Naive thymus-derived CD4-positive, alpha-beta T cell (primary cell): ENCODE measurements at regions not wholly inside any gene's neighbourhood (a gene's known extent, or its start where the extent isn't known, plus 50 kb on each side); places are given as distances from the start of the nearest gene placed in this dataset.
A peak's percentile ranks its signal among the peaks of the same experiment; 100 is the strongest.
"Not testable (repeated sequence)": the region's sequence is repeated elsewhere in the genome, so short reads cannot be mapped to it uniquely, and the experiment has no call there.

Experiments used
- ATAC-seq: fragments of 150-1000 bp; cut with Tn5 transposase; 2 replicates; pipeline ENCODE4 v1.10.0; 2021; ENCODE audit warnings: mild to moderate bottlenecking, moderate library complexity
- CTCF ChIA-PET: fragments of 350-600 bp; sonication (Branson Sonifier 250); formaldehyde crosslinking; loops from one replicate; lab custom pipeline; 2021; ENCODE audit warnings: antibody characterized with exemption; lab: Charles Lee
- POLR2A ChIA-PET: fragments of 350-600 bp; sonication (Branson Sonifier 250); formaldehyde crosslinking; loops from one replicate; lab custom pipeline; 2021; ENCODE audit warnings: antibody characterized with exemption, inconsistent platforms; lab: Charles Lee
- DNase-seq, 9 donors: peaks; one replicate each; pipeline versions ENCODE4 v3.0.0 to v3.0.0-alpha.2; 2020 to 2022; ENCODE audit warnings: mixed read lengths in 1 of 9
- H3K27ac ChIP-seq: one replicate; pipeline ENCODE4 v1.7.0; 2013; ENCODE audit warnings: mild to moderate bottlenecking, low read depth, low read length, moderate library complexity
- H3K27me3 ChIP-seq, 2 donors: one replicate each; pipeline ENCODE4 v1.7.0; 2013; ENCODE audit warnings: low read length in 2 of 2, mild to moderate bottlenecking in 2 of 2, moderate library complexity in 2 of 2; ENCODE audit not compliant: control insufficient read depth in 2 of 2, insufficient read depth in 2 of 2
- H3K36me3 ChIP-seq, 3 experiments: 1 replicate in 2 of 3; 2 replicates in 1 of 3; pipeline ENCODE4 v1.7.0; 2013; ENCODE audit warnings: low read length in 3 of 3, mild to moderate bottlenecking in 3 of 3, moderate library complexity in 1 of 3; ENCODE audit not compliant: insufficient read depth in 3 of 3, control insufficient read depth in 2 of 3
- H3K4me1 ChIP-seq, 2 donors: one replicate each; pipeline ENCODE4 v1.7.0; 2013; ENCODE audit warnings: low read length in 2 of 2, mild to moderate bottlenecking in 2 of 2, moderate library complexity in 1 of 2; ENCODE audit not compliant: control insufficient read depth in 2 of 2, insufficient read depth in 2 of 2
- H3K4me3 ChIP-seq: 2 replicates; pipeline ENCODE4 v1.7.0; 2013; ENCODE audit warnings: mild to moderate bottlenecking, low read length
- H3K9me3 ChIP-seq, 3 experiments: 1 replicate in 2 of 3; 2 replicates in 1 of 3; pipeline ENCODE4 v1.7.0; 2013; ENCODE audit warnings: low read length in 3 of 3; ENCODE audit not compliant: control insufficient read depth in 2 of 3
- H3K27ac Mint-ChIP-seq, 9 donors: one replicate each; pipeline ENCODE4 v1.8.0; 2020 to 2022; ENCODE audit warnings: mixed read lengths in 9 of 9, mild to moderate bottlenecking in 8 of 9, moderate library complexity in 5 of 9, inconsistent platforms in 2 of 9
- H3K27me3 Mint-ChIP-seq, 5 donors: one replicate each; pipeline ENCODE4 v1.8.0; 2021 to 2022; ENCODE audit warnings: mixed read lengths in 5 of 5, mild to moderate bottlenecking in 1 of 5
- H3K36me3 Mint-ChIP-seq, 5 donors: one replicate each; pipeline ENCODE4 v1.8.0; 2020 to 2022; ENCODE audit warnings: mixed read lengths in 5 of 5, mild to moderate bottlenecking in 3 of 5, inconsistent platforms in 1 of 5
- H3K4me1 Mint-ChIP-seq, 7 donors: one replicate each; pipeline ENCODE4 v1.8.0; 2020 to 2022; ENCODE audit warnings: mixed read lengths in 7 of 7, mild to moderate bottlenecking in 3 of 7, inconsistent platforms in 1 of 7
- H3K4me3 Mint-ChIP-seq, 10 donors: one replicate each; pipeline ENCODE4 v1.8.0; 2020 to 2022; ENCODE audit warnings: mild to moderate bottlenecking in 10 of 10, mixed read lengths in 10 of 10, moderate library complexity in 6 of 10, inconsistent platforms in 2 of 10
- H3K9me3 Mint-ChIP-seq, 11 donors: one replicate each; pipeline ENCODE4 v1.8.0; 2020 to 2022; ENCODE audit warnings: mixed read lengths in 11 of 11, mild to moderate bottlenecking in 4 of 11, inconsistent platforms in 1 of 11, moderate library complexity in 1 of 11
- intact Hi-C, 2 donors: fragments of 100-400 bp; cut with micrococcal nuclease; formaldehyde crosslinking; loops; one replicate each; pipeline ENCODE4 v1.15.1; 2023

DNA sequence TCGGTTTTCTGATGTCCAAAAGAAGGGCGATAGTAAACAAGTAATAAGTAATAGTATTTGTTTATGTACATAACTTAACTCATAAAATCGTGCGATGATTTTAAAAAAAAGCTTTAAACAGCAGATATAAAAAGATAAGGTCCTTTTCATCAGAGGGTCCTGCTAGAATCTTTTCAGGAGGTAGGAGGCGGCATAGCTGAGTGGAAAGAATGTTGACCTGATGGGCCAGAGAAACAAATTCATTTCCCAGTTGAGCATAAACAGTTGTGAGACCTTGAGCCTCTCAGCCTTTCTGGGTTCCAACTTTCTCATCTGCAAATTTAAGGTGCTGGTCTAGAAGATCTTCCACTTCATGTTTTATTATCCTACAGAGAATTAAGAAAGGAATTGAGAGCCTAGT is 173.5 kb downstream of the LACC1 start:
- no peaks in the 10 kb centered on the region for H3K36me3 ChIP-seq
- H3K27me3 Mint-ChIP-seq = peaks cover 21 to 45% (median 43%) of the 10 kb centered on the region in 5 donors
- ATAC-seq = no peak
- H3K36me3 Mint-ChIP-seq = no peaks in the 10 kb centered on the region
- no peak overlapping the region for H3K27ac ChIP-seq
- intact Hi-C loops = no loop called here
- no peak overlapping the region for H3K4me3 ChIP-seq
- DNase-seq = no peak
- H3K9me3 Mint-ChIP-seq = no peaks in the 10 kb centered on the region
- H3K4me1 Mint-ChIP-seq = peaks cover 0 to 9% (median 4%) of the 10 kb centered on the region in 7 donors
- ChIA-PET CTCF (no interaction called here), POLR2A (no interaction called here)
- H3K4me1 ChIP-seq = no peaks in the 10 kb centered on the region
- no peak overlapping the region for H3K27ac Mint-ChIP-seq
- no peaks in the 10 kb centered on the region for H3K27me3 ChIP-seq
- H3K4me3 Mint-ChIP-seq = no peak overlapping the region
- no peaks in the 10 kb centered on the region for H3K9me3 ChIP-seq

- Mint-ChIP-seq H3K36me3 (no peaks in the 10 kb centered on the region), H3K9me3 (no peaks in the 10 kb centered on the region), H3K4me1 (peaks cover 0 to 9% (median 4%) of the 10 kb centered on the region in 7 donors), H3K4me3 (no peak overlapping the region), H3K27ac (no peak overlapping the region), H3K27me3 (peaks cover 17 to 43% (median 35%) of the 10 kb centered on the region in 5 donors)
- no peaks in the 10 kb centered on the region for H3K4me1 ChIP-seq
- no peaks in the 10 kb centered on the region for H3K9me3 ChIP-seq
- intact Hi-C loops = no loop called here
- H3K27me3 ChIP-seq = no peaks in the 10 kb centered on the region
- ChIA-PET POLR2A (no interaction called here), CTCF (no interaction called here)
- no peak for DNase-seq
- H3K4me3 ChIP-seq = no peak overlapping the region
- H3K27ac ChIP-seq = no peak overlapping the region
- no peak for ATAC-seq
- no peaks in the 10 kb centered on the region for H3K36me3 ChIP-seq
Observed at GRCh38 chr13:44054525-44054924, 174.8 kb downstream of the LACC1 start.

- H3K4me3 Mint-ChIP-seq = peak overlapping the region in 1 of 10 donors; percentile 42
- H3K27me3 ChIP-seq, H3K9me3 Mint-ChIP-seq: not testable (repeated sequence)
Observed at GRCh38 chr13:44055681-44056080, 176.0 kb downstream of the LACC1 start.

GRCh38 chr13:44058067-44058466 is 178.4 kb downstream of the LACC1 start:
- Mint-ChIP-seq H3K9me3 (peaks cover 0 to 2% (median 0%) of the 10 kb centered on the region in 11 donors), H3K36me3 (no peaks in the 10 kb centered on the region), H3K27me3 (peaks cover 16 to 35% (median 32%) of the 10 kb centered on the region in 5 donors), H3K27ac (no peak overlapping the region), H3K4me1 (peaks cover 0 to 9% (median 4%) of the 10 kb centered on the region in 7 donors), H3K4me3 (no peak overlapping the region)
- ATAC-seq (no peak), DNase-seq (no peak)
- Histone ChIP-seq H3K27me3 (no peaks in the 10 kb centered on the region), H3K4me3 (no peak overlapping the region), H3K9me3 (no peaks in the 10 kb centered on the region), H3K36me3 (no peaks in the 10 kb centered on the region), H3K27ac (no peak overlapping the region), H3K4me1 (no peaks in the 10 kb centered on the region)
- ChIA-PET POLR2A (interaction anchor here (0.5 kb wide), 1 partner anchor 15 kb away, joined by 3 read pairs; no protein-coding TSS in a partner anchor), CTCF (no interaction called here)
- intact Hi-C loops = no loop called here

More at GRCh38 chr13:44055681-44056080, 176.0 kb downstream of the LACC1 start:
- DNase-seq, H3K4me1 ChIP-seq, H3K4me3 ChIP-seq, H3K27ac ChIP-seq, ATAC-seq, POLR2A ChIA-PET, H3K4me1 Mint-ChIP-seq, H3K9me3 ChIP-seq, CTCF ChIA-PET, H3K36me3 ChIP-seq, H3K27ac Mint-ChIP-seq, H3K36me3 Mint-ChIP-seq, intact Hi-C loops: not testable (repeated sequence)
- peaks cover 17 to 44% (median 37%) of the 10 kb centered on the region in 5 donors for H3K27me3 Mint-ChIP-seq

DNA sequence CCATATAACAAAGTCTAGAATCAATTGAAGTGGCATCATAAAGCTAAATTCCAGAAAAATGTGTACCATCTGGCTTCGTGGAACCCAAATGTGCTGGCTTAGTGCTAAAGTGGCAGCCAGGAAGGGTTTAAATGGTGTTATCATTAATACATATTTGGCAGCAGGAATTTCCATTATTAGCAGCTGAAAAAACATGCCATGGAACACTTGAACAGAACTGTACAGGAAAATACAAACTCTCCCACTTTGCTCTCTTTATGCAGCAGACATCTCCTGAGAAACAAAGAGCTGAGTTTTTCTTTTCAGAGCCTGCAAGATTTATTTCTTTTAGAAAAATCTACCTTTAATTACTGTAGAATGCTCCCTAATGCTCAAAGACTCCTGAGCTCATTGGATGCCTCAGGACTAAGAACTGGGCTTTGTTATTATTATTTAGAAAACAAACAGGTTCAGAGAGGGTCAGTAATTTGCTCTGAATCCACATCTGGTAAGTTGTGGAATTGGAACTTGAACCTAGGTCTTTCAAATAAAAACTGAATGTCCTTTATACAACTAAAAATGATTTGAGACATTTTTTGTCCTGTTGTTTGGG is 179.0 kb downstream of the LACC1 start:
- H3K36me3 Mint-ChIP-seq = no peaks in the 10 kb centered on the region
- H3K4me3 Mint-ChIP-seq = no peak overlapping the region
- ChIA-PET POLR2A (interaction anchor here (0.5 kb wide), 1 partner anchor 15 kb away, joined by 3 read pairs; no protein-coding TSS in a partner anchor), CTCF (interaction anchor here (0.8 kb wide), 1 partner anchor 13 kb away, joined by 4 read pairs; no protein-coding TSS in a partner anchor)
- DNase-seq (no peak), ATAC-seq (no peak)
- Histone ChIP-seq H3K4me1 (no peaks in the 10 kb centered on the region), H3K27ac (no peak overlapping the region), H3K27me3 (no peaks in the 10 kb centered on the region), H3K9me3 (no peaks in the 10 kb centered on the region), H3K4me3 (no peak overlapping the region), H3K36me3 (no peaks in the 10 kb centered on the region)
- peaks cover 10 to 35% (median 27%) of the 10 kb centered on the region in 5 donors for H3K27me3 Mint-ChIP-seq
- intact Hi-C loops = no loop called here
- H3K27ac Mint-ChIP-seq = no peak overlapping the region
- H3K4me1 Mint-ChIP-seq = peaks cover 0 to 9% (median 4%) of the 10 kb centered on the region in 7 donors
- H3K9me3 Mint-ChIP-seq = peaks cover 0 to 2% (median 0%) of the 10 kb centered on the region in 11 donors

- ChIA-PET CTCF (no interaction called here), POLR2A (no interaction called here)
- Mint-ChIP-seq H3K9me3 (peaks cover 0 to 2% (median 0%) of the 10 kb centered on the region in 11 donors), H3K4me1 (no peaks in the 10 kb centered on the region), H3K4me3 (no peak overlapping the region), H3K36me3 (peaks cover 0 to under 1% (median 0%) of the 10 kb centered on the region in 5 donors), H3K27me3 (peaks cover 3 to 23% (median 14%) of the 10 kb centered on the region in 5 donors), H3K27ac (no peak overlapping the region)
- Histone ChIP-seq H3K27ac (no peak overlapping the region), H3K4me3 (no peak overlapping the region), H3K4me1 (no peaks in the 10 kb centered on the region), H3K36me3 (no peaks in the 10 kb centered on the region), H3K27me3 (no peaks in the 10 kb centered on the region), H3K9me3 (no peaks in the 10 kb centered on the region)
- DNase-seq (no peak), ATAC-seq (no peak)
- intact Hi-C loops = no loop called here
Observed at GRCh38 chr13:44061876-44062275, 182.2 kb downstream of the LACC1 start.

DNA sequence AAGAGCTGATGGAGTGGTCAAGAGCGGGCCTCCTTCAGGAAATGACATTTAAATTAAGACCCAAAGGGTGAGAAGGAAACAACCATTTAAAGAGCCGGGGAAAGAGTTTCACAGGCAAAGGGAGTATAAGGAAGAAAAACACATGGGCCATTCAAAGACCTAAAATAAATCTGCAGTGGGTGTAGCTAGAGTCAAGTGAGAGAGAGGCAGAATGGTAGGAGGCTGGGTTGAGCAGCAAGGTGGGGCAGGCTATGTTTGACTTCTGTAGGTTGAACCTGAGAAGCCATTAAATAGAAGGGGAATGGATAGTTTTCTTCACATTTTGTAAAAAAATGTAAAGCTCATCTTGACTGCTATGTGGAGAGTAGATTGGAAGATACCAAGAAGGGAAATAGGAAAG is 183.8 kb downstream of the LACC1 start:
- H3K4me1 Mint-ChIP-seq = no peaks in the 10 kb centered on the region
- Histone ChIP-seq H3K36me3 (no peaks in the 10 kb centered on the region), H3K9me3 (no peaks in the 10 kb centered on the region), H3K27me3 (no peaks in the 10 kb centered on the region), H3K27ac (no peak overlapping the region), H3K4me3 (no peak overlapping the region), H3K4me1 (no peaks in the 10 kb centered on the region)
- H3K27me3 Mint-ChIP-seq = peaks cover 5 to 16% (median 9%) of the 10 kb centered on the region in 5 donors
- ATAC-seq = no peak
- intact Hi-C loops = no loop called here
- no peak for DNase-seq
- CTCF ChIA-PET = no interaction called here
- POLR2A ChIA-PET = no interaction called here
- H3K36me3 Mint-ChIP-seq = peaks cover 0 to 3% (median 0%) of the 10 kb centered on the region in 5 donors
- no peak overlapping the region for H3K27ac Mint-ChIP-seq
- peaks cover 0 to 2% (median 0%) of the 10 kb centered on the region in 11 donors for H3K9me3 Mint-ChIP-seq
- no peak overlapping the region for H3K4me3 Mint-ChIP-seq
